ENCODE measurements at regions not wholly inside any gene's neighbourhood (a gene's known extent, or its start where the extent isn't known, plus 50 kb on each side); places are given as distances from the start of the nearest gene placed in this dataset.
A peak's percentile ranks its signal among the peaks of the same experiment; 100 is the strongest.

DNA sequence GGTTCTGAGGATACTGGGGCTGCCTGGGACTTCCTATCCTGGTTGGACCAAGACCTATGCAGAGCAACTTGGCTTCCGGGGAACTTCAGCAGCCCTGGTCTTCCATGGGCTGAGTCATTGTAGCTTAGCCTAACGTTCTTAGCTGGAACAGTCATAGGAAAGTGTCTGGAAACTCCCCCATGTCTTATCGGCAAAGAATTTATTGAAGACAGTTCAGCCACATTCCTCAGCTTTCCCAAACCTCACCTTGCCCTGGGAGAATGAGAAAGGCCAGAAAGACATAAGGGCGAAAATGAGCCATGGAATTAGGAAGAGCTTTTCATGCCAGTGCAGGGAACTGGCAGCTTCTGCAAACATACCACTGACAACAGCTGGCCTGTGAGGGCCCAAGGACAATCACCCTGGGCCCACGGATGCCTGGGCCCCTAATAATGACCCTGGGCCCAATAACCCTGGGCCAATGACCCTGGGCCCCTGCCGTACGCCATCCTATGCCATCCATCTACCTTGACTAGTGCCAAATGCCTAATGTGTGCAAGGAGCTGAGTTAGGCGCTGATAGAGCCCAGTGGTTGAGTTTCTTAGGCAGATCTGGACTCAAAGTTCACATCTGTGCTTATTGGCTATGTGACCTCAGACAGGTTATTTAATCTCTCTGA lies 114.4 kb upstream of the GADD45A start:
- peaks cover 0 to 20% (median 0%) of the 10 kb centered on the region in 3 experiments for H3K27me3 ChIP-seq (ENCODE audit: control insufficient read depth in 3 of 3, insufficient read depth in 3 of 3, low read depth in 1 of 3, low read length in 3 of 3)
- no peak overlapping the region for H3K4me2 ChIP-seq (ENCODE audit: insufficient read depth, low read length, poor library complexity, severe bottlenecking)
- H4K8ac ChIP-seq (ENCODE audit: low read depth, low read length), result no peak overlapping the region
- H3K23ac ChIP-seq (ENCODE audit: low read depth, low read length, poor library complexity), result no peak overlapping the region
- H3K4me1 ChIP-seq (ENCODE audit: control insufficient read depth in 2 of 2, insufficient read depth in 1 of 2, low read depth in 1 of 2, low read length in 2 of 2), result peaks cover 0 to 3% of the 10 kb centered on the region in 2 donors
- H2BK120ac ChIP-seq (ENCODE audit: low read depth, low read length), result no peak overlapping the region
- H2BK15ac ChIP-seq (ENCODE audit: low read length), result no peak overlapping the region
- no peak overlapping the region for H3K14ac ChIP-seq (ENCODE audit: low read length)
- no peak overlapping the region for H2BK12ac ChIP-seq (ENCODE audit: low read length)
- no peak overlapping the region for H3K4ac ChIP-seq (ENCODE audit: low read length)
- H3K4me3 ChIP-seq (ENCODE audit: low read length in 2 of 2), result no peak overlapping the region
- no peak overlapping the region for H2AK5ac ChIP-seq (ENCODE audit: low read depth, low read length)
- H3K9ac ChIP-seq (ENCODE audit: low read depth, low read length, poor library complexity), result no peak overlapping the region
- H3K9me3 ChIP-seq (replicated peaks in 1 of 2; ENCODE audit: control insufficient read depth in 2 of 2, insufficient read depth in 1 of 2, low read depth in 1 of 2, low read length in 2 of 2), result no peaks in the 10 kb centered on the region
- no peak overlapping the region for H2AFZ ChIP-seq (ENCODE audit: low read length)
- no peak overlapping the region for H2BK5ac ChIP-seq (ENCODE audit: low read length)
- H3K27ac ChIP-seq (replicated peaks; ENCODE audit: low read length), result no peak overlapping the region
- H3K18ac ChIP-seq (ENCODE audit: low read length), result peak overlapping the region; percentile 41
- no CpG with 5 or more reads among the region's 8 CpGs for WGBS, 2 donors (ENCODE audit: extremely low coverage in 2 of 2, insufficient read length in 2 of 2, insufficient replicate concordance in 1 of 2)
- no peaks in the 10 kb centered on the region for H3K79me1 ChIP-seq (ENCODE audit: low read depth, low read length)
- no peak overlapping the region for H4K91ac ChIP-seq (ENCODE audit: low read depth, low read length, poor library complexity)
- H3K36me3 ChIP-seq (replicated peaks in 1 of 2; ENCODE audit: control insufficient read depth in 2 of 2, insufficient read depth in 2 of 2, low read length in 2 of 2), result no peaks in the 10 kb centered on the region
- DNase-seq (ENCODE audit: low spot score), result no peak

DNA sequence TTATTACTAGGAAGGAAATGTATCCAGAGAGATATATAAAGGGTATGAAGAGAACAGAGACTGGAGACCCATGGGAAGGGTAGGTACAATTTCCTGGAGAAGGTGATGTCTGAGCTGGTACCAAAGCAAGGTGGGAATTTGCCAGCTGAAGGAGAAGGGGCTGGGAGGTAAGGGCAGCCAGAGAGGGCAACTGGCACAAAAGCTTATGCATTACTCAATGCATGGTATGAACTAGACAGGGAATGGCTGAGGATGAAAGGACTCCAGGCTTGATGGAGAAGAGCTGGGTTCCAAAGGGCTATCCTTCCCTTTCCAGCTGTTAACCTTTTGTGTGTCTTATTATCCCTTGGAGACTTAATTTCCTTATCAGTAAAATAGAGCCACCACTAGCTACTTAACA lies 113.6 kb upstream of the GADD45A start:
- H3K9ac ChIP-seq (ENCODE audit: low read depth, low read length, poor library complexity), result no peak overlapping the region
- no peak overlapping the region for H2BK15ac ChIP-seq (ENCODE audit: low read length)
- H3K79me1 ChIP-seq (ENCODE audit: low read depth, low read length), result no peaks in the 10 kb centered on the region
- no peak overlapping the region for H2BK12ac ChIP-seq (ENCODE audit: low read length)
- H3K36me3 ChIP-seq (replicated peaks in 1 of 2; ENCODE audit: control insufficient read depth in 2 of 2, insufficient read depth in 2 of 2, low read length in 2 of 2), result no peaks in the 10 kb centered on the region
- H3K4me3 ChIP-seq (ENCODE audit: low read length in 2 of 2), result no peak overlapping the region
- no peak for DNase-seq (ENCODE audit: low spot score)
- H3K27ac ChIP-seq (replicated peaks; ENCODE audit: low read length), result no peak overlapping the region
- H3K4me1 ChIP-seq (ENCODE audit: control insufficient read depth in 2 of 2, insufficient read depth in 1 of 2, low read depth in 1 of 2, low read length in 2 of 2), result peaks cover 0 to 3% of the 10 kb centered on the region in 2 donors
- peaks cover 0 to 16% (median 0%) of the 10 kb centered on the region in 3 experiments for H3K27me3 ChIP-seq (ENCODE audit: control insufficient read depth in 3 of 3, insufficient read depth in 3 of 3, low read depth in 1 of 3, low read length in 3 of 3)
- no peak overlapping the region for H3K23ac ChIP-seq (ENCODE audit: low read depth, low read length, poor library complexity)
- H2AK5ac ChIP-seq (ENCODE audit: low read depth, low read length), result no peak overlapping the region
- no peak overlapping the region for H2AFZ ChIP-seq (ENCODE audit: low read length)
- no peak overlapping the region for H3K4ac ChIP-seq (ENCODE audit: low read length)
- H2BK120ac ChIP-seq (ENCODE audit: low read depth, low read length), result no peak overlapping the region
- no peak overlapping the region for H3K18ac ChIP-seq (ENCODE audit: low read length)
- no peak overlapping the region for H2BK5ac ChIP-seq (ENCODE audit: low read length)
- no peak overlapping the region for H4K91ac ChIP-seq (ENCODE audit: low read depth, low read length, poor library complexity)
- no peak overlapping the region for H4K8ac ChIP-seq (ENCODE audit: low read depth, low read length)
- no peaks in the 10 kb centered on the region for H3K9me3 ChIP-seq (replicated peaks in 1 of 2; ENCODE audit: control insufficient read depth in 2 of 2, insufficient read depth in 1 of 2, low read depth in 1 of 2, low read length in 2 of 2)
- H3K4me2 ChIP-seq (ENCODE audit: insufficient read depth, low read length, poor library complexity, severe bottlenecking), result no peak overlapping the region
- H3K14ac ChIP-seq (ENCODE audit: low read length), result no peak overlapping the region

DNA sequence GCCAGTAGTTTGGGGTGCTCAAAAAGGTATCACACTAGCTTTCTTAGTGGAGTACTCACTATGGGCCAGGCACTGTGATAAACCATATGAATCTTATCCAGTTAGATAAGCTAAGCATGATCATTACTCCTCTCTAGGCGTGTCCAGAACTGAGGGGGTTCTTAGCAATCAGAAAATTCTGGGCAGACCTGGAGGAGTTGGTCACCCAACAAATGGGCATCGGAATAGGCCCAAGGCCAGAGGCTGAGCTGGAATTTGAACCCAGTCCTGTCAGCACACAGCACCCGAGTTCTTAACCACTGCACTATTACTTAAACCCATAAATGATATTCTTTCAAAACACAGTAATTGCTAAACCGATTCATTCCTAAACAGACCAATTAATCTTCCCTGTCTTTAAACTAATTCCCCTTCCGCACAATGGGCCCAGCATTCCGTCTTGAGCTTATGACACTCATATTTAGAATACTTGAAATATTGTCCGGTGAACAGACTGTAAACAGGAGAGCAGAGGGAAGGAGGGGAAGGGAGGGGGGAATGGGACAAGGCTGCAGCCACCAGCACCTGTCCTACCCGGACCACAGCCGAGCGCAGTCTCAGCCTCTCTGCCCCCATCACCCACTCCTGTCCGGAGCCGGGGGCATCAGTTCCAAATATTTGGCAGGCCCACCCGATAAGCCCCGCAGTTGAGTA lies 113.0 kb upstream of the GADD45A start:
- Histone ChIP-seq H2BK15ac (ENCODE audit: low read length) (no peak overlapping the region), H3K4ac (ENCODE audit: low read length) (no peak overlapping the region), H3K9ac (ENCODE audit: low read depth, low read length, poor library complexity) (no peak overlapping the region), H2AK5ac (ENCODE audit: low read depth, low read length) (no peak overlapping the region), H2BK12ac (ENCODE audit: low read length) (no peak overlapping the region), H3K18ac (ENCODE audit: low read length) (no peak overlapping the region), H3K4me2 (ENCODE audit: insufficient read depth, low read length, poor library complexity, severe bottlenecking) (no peak overlapping the region), H3K14ac (ENCODE audit: low read length) (no peak overlapping the region), H3K4me3 (ENCODE audit: low read length in 2 of 2) (no peak overlapping the region), H3K27me3 (ENCODE audit: control insufficient read depth in 3 of 3, insufficient read depth in 3 of 3, low read depth in 1 of 3, low read length in 3 of 3) (peaks cover 0 to 16% (median 0%) of the 10 kb centered on the region in 3 experiments), H3K4me1 (ENCODE audit: control insufficient read depth in 2 of 2, insufficient read depth in 1 of 2, low read depth in 1 of 2, low read length in 2 of 2) (peaks cover 0 to 3% of the 10 kb centered on the region in 2 donors), H3K9me3 (replicated peaks in 1 of 2; ENCODE audit: control insufficient read depth in 2 of 2, insufficient read depth in 1 of 2, low read depth in 1 of 2, low read length in 2 of 2) (no peaks in the 10 kb centered on the region), H4K91ac (ENCODE audit: low read depth, low read length, poor library complexity) (no peak overlapping the region), H2BK5ac (ENCODE audit: low read length) (no peak overlapping the region), H4K8ac (ENCODE audit: low read depth, low read length) (no peak overlapping the region), H2AFZ (ENCODE audit: low read length) (no peak overlapping the region), H3K36me3 (replicated peaks in 1 of 2; ENCODE audit: control insufficient read depth in 2 of 2, insufficient read depth in 2 of 2, low read length in 2 of 2) (no peaks in the 10 kb centered on the region), H2BK120ac (ENCODE audit: low read depth, low read length) (no peak overlapping the region), H3K27ac (replicated peaks; ENCODE audit: low read length) (no peak overlapping the region), H3K23ac (ENCODE audit: low read depth, low read length, poor library complexity) (no peak overlapping the region), H3K79me1 (ENCODE audit: low read depth, low read length) (no peaks in the 10 kb centered on the region)
- no peak for DNase-seq (ENCODE audit: low spot score)
- WGBS, 2 donors (ENCODE audit: extremely low coverage in 2 of 2, insufficient read length in 2 of 2, insufficient replicate concordance in 1 of 2), result no CpG with 5 or more reads among the region's 14 CpGs

DNA sequence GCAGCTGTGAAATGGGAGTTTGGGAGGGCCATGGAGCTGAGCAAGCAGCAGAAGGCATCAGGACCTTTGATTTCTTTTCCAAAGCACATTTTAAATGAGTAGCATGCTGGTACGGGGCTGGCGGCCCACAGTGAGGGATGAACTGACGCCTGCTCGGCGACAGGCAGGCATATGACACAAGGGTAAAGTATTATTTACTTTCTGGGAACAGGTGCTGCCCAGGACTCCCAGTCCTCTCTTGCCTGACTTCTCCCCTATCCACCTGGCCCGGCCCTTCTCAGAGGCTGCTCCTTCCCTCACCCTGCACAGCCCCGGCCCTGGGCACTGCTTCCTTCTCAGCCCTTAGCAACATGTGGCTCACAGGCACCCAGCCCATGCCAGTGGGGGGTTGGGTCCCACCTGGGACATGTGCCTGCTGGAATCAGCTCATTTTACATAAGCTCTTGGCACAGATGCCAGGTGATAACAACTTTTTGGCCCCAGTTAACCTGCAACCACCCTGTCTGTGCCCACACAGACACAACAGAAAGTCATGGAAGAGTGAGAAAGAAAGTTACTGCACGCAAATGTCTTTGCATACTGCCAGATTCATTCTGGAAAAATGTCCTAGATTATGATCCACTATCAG lies 112.3 kb upstream of the GADD45A start:
- WGBS, 2 donors (ENCODE audit: extremely low coverage in 2 of 2, insufficient read length in 2 of 2, insufficient replicate concordance in 1 of 2), result no CpG with 5 or more reads among the region's 8 CpGs
- no peak overlapping the region for H2BK12ac ChIP-seq (ENCODE audit: low read length)
- H2BK15ac ChIP-seq (ENCODE audit: low read length), result peak overlapping the region; percentile 12

More for the DNA sequence above, 112.3 kb upstream of the GADD45A start:
- Histone ChIP-seq H3K79me1 (ENCODE audit: low read depth, low read length) (no peaks in the 10 kb centered on the region), H3K4me2 (ENCODE audit: insufficient read depth, low read length, poor library complexity, severe bottlenecking) (no peak overlapping the region), H4K91ac (ENCODE audit: low read depth, low read length, poor library complexity) (no peak overlapping the region), H3K4me3 (ENCODE audit: low read length in 2 of 2) (no peak overlapping the region), H2AK5ac (ENCODE audit: low read depth, low read length) (no peak overlapping the region), H3K14ac (ENCODE audit: low read length) (no peak overlapping the region), H2AFZ (ENCODE audit: low read length) (no peak overlapping the region), H3K23ac (ENCODE audit: low read depth, low read length, poor library complexity) (no peak overlapping the region), H3K4me1 (ENCODE audit: control insufficient read depth in 2 of 2, insufficient read depth in 1 of 2, low read depth in 1 of 2, low read length in 2 of 2) (peaks cover 0 to 3% of the 10 kb centered on the region in 2 donors), H3K27ac (replicated peaks; ENCODE audit: low read length) (no peak overlapping the region), H4K8ac (ENCODE audit: low read depth, low read length) (no peak overlapping the region), H3K18ac (ENCODE audit: low read length) (no peak overlapping the region), H3K27me3 (ENCODE audit: control insufficient read depth in 3 of 3, insufficient read depth in 3 of 3, low read depth in 1 of 3, low read length in 3 of 3) (peaks cover 0 to 16% (median 0%) of the 10 kb centered on the region in 3 experiments), H3K9me3 (replicated peaks in 1 of 2; ENCODE audit: control insufficient read depth in 2 of 2, insufficient read depth in 1 of 2, low read depth in 1 of 2, low read length in 2 of 2) (no peaks in the 10 kb centered on the region), H3K36me3 (replicated peaks in 1 of 2; ENCODE audit: control insufficient read depth in 2 of 2, insufficient read depth in 2 of 2, low read length in 2 of 2) (no peaks in the 10 kb centered on the region), H3K4ac (ENCODE audit: low read length) (no peak overlapping the region), H3K9ac (ENCODE audit: low read depth, low read length, poor library complexity) (no peak overlapping the region), H2BK120ac (ENCODE audit: low read depth, low read length) (no peak overlapping the region), H2BK5ac (ENCODE audit: low read length) (no peak overlapping the region)
- no peak for DNase-seq (ENCODE audit: low spot score)

Data from neuronal stem cell (in vitro differentiated cells).